Gastrocnemius medialis (tissue), 4 donors: ENCODE measurements at regions not wholly inside any gene's neighbourhood (a gene's known extent, or its start where the extent isn't known, plus 50 kb on each side); places are given as distances from the start of the nearest gene placed in this dataset.

Experiments
- ATAC-seq, 2 donors: fragments of 150-250 bp; one replicate each; pipeline ENCODE4 v1.9.1; 2016
- DNase-seq, 2 donors: peaks; one replicate each; pipeline ENCODE4 v3.0.0-alpha.2; 2019
- H3K27ac ChIP-seq, 4 donors: fragments of 200-600 bp; sonication (generic); 1 replicate in 1 of 4; 2 replicates in 3 of 4; pipeline ENCODE4 v1.5.1; 2016 to 2018; ENCODE audit warnings: mild to moderate bottlenecking in 2 of 4, moderate library complexity in 1 of 4
- H3K27me3 ChIP-seq, 3 donors: fragments of 200-600 bp; sonication (generic) in 2 of 3; 1 replicate in 1 of 3; 2 replicates in 2 of 3; pipeline versions ENCODE4 v1.5.1 to v1.6.0; 2016 to 2019; ENCODE audit warnings: mild to moderate bottlenecking in 1 of 3, moderate library complexity in 1 of 3
- H3K36me3 ChIP-seq, 2 donors: fragments of 200-600 bp; sonication (generic) in 1 of 2; one replicate each; pipeline ENCODE4 v1.5.1; 2017 to 2018
- H3K4me1 ChIP-seq, 2 donors: fragments of 200-600 bp; sonication (generic) in 1 of 2; one replicate each; pipeline ENCODE4 v1.5.1; 2016 to 2017; ENCODE audit warnings: mild to moderate bottlenecking in 2 of 2
- H3K4me3 ChIP-seq, 4 donors: fragments of 200-600 bp; sonication (generic) in 3 of 4; 1 replicate in 1 of 4; 2 replicates in 3 of 4; pipeline ENCODE4 v1.5.1; 2016 to 2019; ENCODE audit warnings: mild to moderate bottlenecking in 2 of 4
- H3K9me3 ChIP-seq, 3 donors: fragments of 200-600 bp; sonication (generic) in 2 of 3; 1 replicate in 1 of 3; 2 replicates in 2 of 3; pipeline ENCODE4 v1.5.1; 2016 to 2019
- POLR2A ChIP-seq, 2 donors: fragments of 450-650 bp; IDR thresholded peaks; one replicate each; pipeline ENCODE4 v1.6.1; 2017; ENCODE audit warnings: antibody characterized with exemption in 2 of 2, mild to moderate bottlenecking in 2 of 2, moderate library complexity in 2 of 2
- in situ Hi-C, 4 donors: fragments of 200-750 bp; cut with MboI; loops; one replicate each; pipeline versions ENCODE4 v1.15.0 to v1.8.0; 2017; ENCODE audit warnings: low sequenced_read_pairs in 4 of 4
- intact Hi-C: fragments of 100-400 bp; cut with DNase I; formaldehyde crosslinking; loops from one replicate; pipeline ENCODE4 v1.15.1; 2023; ENCODE audit warnings: low total_unique reads
- TF ChIP-seq, protein P1 (sequence below), 5 experiments: fragments of 450-650 bp in 3 of 5; fragments of 200-600 bp in 2 of 5; sonication (generic) in 2 of 5; IDR thresholded peaks in 4 of 5; conservative IDR thresholded peaks in 1 of 5; 1 replicate in 4 of 5; 2 replicates in 1 of 5; pipeline ENCODE4 v1.5.1; 2016 to 2019; ENCODE audit warnings: antibody characterized with exemption in 5 of 5, mild to moderate bottlenecking in 3 of 5, moderate library complexity in 3 of 5

DNA sequence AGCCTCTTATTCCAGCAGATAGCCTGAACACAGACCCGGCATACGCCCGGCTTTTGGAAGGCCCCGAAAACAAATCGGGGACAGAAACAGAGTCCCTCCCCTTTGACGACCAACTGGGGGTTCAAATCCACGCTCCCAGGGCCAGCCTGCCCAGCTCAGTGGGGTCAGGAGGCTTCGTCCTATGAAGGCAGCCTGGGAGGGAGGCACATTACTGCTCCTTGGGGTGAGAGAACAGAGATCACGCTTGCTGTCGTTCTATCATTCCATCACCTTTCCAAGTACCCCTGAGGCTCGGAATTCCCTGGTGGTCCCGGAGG, 208.8 kb upstream of the SALL3 start:
- DNase-seq (no peak), ATAC-seq (no peak)
- no peaks in the 10 kb centered on the region for H3K9me3 ChIP-seq
- intact Hi-C loops = no loop called here
- no peak for TF ChIP-seq POLR2A (IDR thresholded peaks at IDR 0.05)
- TF ChIP-seq, protein P1, sequence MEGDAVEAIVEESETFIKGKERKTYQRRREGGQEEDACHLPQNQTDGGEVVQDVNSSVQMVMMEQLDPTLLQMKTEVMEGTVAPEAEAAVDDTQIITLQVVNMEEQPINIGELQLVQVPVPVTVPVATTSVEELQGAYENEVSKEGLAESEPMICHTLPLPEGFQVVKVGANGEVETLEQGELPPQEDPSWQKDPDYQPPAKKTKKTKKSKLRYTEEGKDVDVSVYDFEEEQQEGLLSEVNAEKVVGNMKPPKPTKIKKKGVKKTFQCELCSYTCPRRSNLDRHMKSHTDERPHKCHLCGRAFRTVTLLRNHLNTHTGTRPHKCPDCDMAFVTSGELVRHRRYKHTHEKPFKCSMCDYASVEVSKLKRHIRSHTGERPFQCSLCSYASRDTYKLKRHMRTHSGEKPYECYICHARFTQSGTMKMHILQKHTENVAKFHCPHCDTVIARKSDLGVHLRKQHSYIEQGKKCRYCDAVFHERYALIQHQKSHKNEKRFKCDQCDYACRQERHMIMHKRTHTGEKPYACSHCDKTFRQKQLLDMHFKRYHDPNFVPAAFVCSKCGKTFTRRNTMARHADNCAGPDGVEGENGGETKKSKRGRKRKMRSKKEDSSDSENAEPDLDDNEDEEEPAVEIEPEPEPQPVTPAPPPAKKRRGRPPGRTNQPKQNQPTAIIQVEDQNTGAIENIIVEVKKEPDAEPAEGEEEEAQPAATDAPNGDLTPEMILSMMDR (IDR thresholded peaks at IDR 0.05 in 4 of 5, conservative IDR thresholded peaks at IDR 0.05 in 1 of 5) = no peak
- no peak overlapping the region for H3K27ac ChIP-seq
- H3K36me3 ChIP-seq = no peaks in the 10 kb centered on the region
- H3K27me3 ChIP-seq = no peaks in the 10 kb centered on the region
- no peaks in the 10 kb centered on the region for H3K4me1 ChIP-seq
- in situ Hi-C loops = no loop called here
- no peak overlapping the region for H3K4me3 ChIP-seq

DNA sequence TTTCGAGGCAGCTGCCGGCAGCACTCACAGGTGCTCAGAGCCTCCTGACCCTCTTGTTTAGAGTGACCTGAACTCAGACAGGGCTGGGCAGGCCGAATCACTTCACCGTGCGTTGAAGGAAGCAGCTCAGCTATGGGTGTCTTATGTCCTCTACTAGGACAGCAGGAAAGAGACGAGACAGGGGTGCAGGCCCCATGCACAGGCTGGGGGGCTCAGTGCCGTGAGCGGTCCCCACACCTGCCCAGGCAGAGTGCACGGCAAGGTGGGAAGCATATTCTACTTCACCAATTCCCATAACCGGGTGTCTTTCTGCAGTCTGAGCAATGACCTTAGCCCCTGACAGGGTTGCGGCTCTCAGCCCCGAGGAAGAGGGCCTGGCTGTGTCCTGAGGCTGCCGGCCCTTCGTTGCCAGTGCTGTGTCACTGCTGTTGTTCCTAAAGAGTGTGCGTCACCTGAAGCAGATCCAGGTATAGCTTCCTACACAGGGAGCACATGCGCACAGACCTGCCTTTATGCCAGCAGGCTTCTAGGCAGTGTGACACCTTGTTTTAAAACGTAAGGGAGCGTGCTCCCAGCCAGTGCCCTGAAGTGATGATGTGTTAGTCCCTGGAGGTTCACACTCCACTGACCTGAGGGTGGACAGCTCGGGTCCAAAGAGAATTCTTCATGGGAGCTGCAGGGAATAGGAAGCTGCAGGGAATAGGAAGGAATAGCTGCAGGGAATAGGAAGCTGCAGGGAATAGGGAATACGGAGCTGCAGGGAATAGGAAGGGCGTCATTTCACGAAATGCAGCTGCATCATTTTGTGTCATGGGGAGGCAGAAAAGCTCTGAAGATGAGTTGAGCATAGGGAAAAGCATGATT, 207.9 kb upstream of the SALL3 start:
- Histone ChIP-seq H3K4me1 (no peaks in the 10 kb centered on the region), H3K9me3 (no peaks in the 10 kb centered on the region), H3K27me3 (no peaks in the 10 kb centered on the region), H3K4me3 (no peak overlapping the region), H3K36me3 (no peaks in the 10 kb centered on the region), H3K27ac (no peak overlapping the region)
- DNase-seq (no peak), ATAC-seq (no peak)
- intact Hi-C loops (no loop called here), in situ Hi-C loops (no loop called here)
- TF ChIP-seq, protein P1 (IDR thresholded peaks at IDR 0.05 in 4 of 5, conservative IDR thresholded peaks at IDR 0.05 in 1 of 5) = no peak
- no peak for TF ChIP-seq POLR2A (IDR thresholded peaks at IDR 0.05)

DNA sequence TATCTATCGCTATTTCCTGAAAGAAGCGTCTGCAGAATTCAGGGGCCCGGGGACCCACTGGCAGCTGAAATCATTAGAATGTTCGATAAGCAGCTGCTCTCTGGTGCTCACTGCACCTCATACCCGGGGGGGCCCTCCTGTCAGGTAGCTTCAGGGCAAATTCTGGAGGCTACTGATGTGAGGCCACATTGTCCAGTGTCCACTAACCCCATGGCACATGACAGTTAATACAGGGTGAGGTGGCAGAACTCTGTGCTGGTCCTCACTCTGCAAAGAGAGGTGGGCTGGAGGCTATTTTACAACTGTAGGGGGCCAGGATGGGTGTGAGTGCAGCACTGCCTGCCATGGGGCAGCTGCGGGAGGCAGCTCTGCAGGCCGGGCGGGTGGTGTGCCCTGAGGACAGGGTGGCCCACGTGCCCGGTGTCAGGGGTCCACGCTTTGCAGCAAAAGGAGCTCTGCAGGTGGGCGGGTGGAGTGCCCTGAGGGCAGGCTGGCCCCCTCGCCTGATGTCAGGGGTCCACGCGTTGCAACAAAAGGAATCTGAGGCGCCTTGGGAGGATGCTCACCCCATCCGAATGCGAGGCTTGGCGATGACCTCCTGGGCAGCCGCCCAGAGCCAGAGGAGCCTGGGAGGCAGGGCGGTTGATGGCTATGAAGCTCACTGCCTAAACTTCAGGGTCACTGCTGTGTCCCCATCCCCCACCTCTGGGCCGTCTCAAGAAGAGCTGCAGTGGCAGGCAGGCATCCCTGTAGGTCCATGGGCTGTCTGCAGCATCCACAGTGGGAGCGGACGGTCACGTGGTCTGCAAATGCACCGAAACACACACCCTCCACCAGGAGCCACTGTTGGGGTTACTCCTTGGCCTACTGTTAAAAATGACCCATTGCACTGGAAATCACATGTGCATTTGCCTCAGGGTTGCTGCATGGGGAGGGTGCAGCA, 207.0 kb upstream of the SALL3 start:
- no peak for TF ChIP-seq POLR2A (IDR thresholded peaks at IDR 0.05)
- TF ChIP-seq, protein P1 (IDR thresholded peaks at IDR 0.05 in 4 of 5, conservative IDR thresholded peaks at IDR 0.05 in 1 of 5) = no peak
- Histone ChIP-seq H3K4me3 (no peak overlapping the region), H3K27me3 (no peaks in the 10 kb centered on the region), H3K4me1 (no peaks in the 10 kb centered on the region), H3K36me3 (no peaks in the 10 kb centered on the region), H3K27ac (no peak overlapping the region), H3K9me3 (no peaks in the 10 kb centered on the region)
- DNase-seq = no peak
- in situ Hi-C loops = no loop called here
- no peak for ATAC-seq
- intact Hi-C loops = no loop called here

DNA sequence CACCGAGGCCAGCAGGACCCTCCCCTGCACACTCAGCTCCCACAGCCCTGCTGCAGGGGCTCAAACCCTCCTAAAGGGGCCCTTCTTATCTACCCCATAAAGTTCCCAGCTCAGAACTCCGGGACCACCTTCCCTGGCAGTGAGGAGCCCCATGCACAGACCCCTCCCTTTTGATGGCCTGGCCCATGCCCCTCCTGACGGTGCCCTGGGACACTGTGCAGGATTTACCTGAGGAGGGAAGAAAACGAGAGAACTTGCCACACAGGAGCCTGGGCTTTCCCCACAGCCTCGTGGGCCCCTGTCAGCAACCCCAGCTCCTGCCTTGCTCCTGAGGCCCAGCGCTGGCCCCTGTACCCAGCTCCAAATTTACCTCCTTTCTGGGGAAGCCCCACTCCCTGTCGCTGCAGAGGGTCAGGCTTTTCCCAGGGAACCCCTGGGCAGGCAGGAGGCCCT, 206.3 kb upstream of the SALL3 start:
- no peak for ATAC-seq
- DNase-seq = no peak
- Histone ChIP-seq H3K4me1 (no peaks in the 10 kb centered on the region), H3K4me3 (no peak overlapping the region), H3K27me3 (no peaks in the 10 kb centered on the region), H3K36me3 (no peaks in the 10 kb centered on the region), H3K9me3 (no peaks in the 10 kb centered on the region), H3K27ac (no peak overlapping the region)
- TF ChIP-seq POLR2A (IDR thresholded peaks at IDR 0.05) = no peak
- TF ChIP-seq, protein P1 (IDR thresholded peaks at IDR 0.05 in 4 of 5, conservative IDR thresholded peaks at IDR 0.05 in 1 of 5) = no peak
- intact Hi-C loops (no loop called here), in situ Hi-C loops (no loop called here)
